H1 (cell line): ENCODE measurements at regions not wholly inside any gene's neighbourhood (a gene's known extent, or its start where the extent isn't known, plus 50 kb on each side); places are given as distances from the start of the nearest gene placed in this dataset.

Experiments
- CBX5 ChIP-seq: fragments of 300-800, 300-1000 bp; sonication (generic); IDR thresholded peaks from 2 replicates; pipeline ENCODE4 v1.7.1; 2016; ENCODE audit warnings: antibody characterized with exemption, low read length, low read depth
- EGR1 ChIP-seq: IDR thresholded peaks from 2 replicates; pipeline ENCODE4 v1.6.1; 2011; ENCODE audit warnings: low read depth, low read length, borderline replicate concordance
- EZH2 ChIP-seq: fragments of 200-600 bp; sonication (generic); IDR thresholded peaks from 2 replicates; pipeline ENCODE4 v1.7.1; 2012; ENCODE audit warnings: low read depth, mild to moderate bottlenecking, moderate library complexity, low read length, inconsistent platforms; ENCODE audit not compliant: severe bottlenecking
- JUND ChIP-seq: IDR thresholded peaks from 2 replicates; pipeline ENCODE4 v1.6.1; 2011; ENCODE audit warnings: mild to moderate bottlenecking, improper control_type of control experiment, low read length
- NRF1 ChIP-seq: IDR thresholded peaks from 2 replicates; pipeline ENCODE4 v1.6.1; 2011; ENCODE audit warnings: mild to moderate bottlenecking, low read depth, low read length, improper control_type of control experiment
- POLR2A ChIP-seq, 2 experiments: IDR thresholded peaks; 1 replicate in 1 of 2; 2 replicates in 1 of 2; pipeline ENCODE4 v1.6.1; 2011; ENCODE audit warnings: low read depth in 2 of 2, low read length in 2 of 2, mild to moderate bottlenecking in 2 of 2; ENCODE audit errors: control extremely low read depth in 1 of 2
- POLR2AphosphoS5 ChIP-seq: IDR thresholded peaks from 2 replicates; pipeline ENCODE4 v1.6.1; 2011; ENCODE audit warnings: low read depth, low read length
- RAD21 ChIP-seq, 2 experiments: IDR thresholded peaks in 1 of 2; conservative IDR thresholded peaks in 1 of 2; 2 replicates each; pipeline ENCODE4 v1.6.1; 2011; ENCODE audit warnings: low read depth in 2 of 2, low read length in 2 of 2, improper control_type of control experiment in 1 of 2, inconsistent platforms in 1 of 2, mild to moderate bottlenecking in 1 of 2, moderate library complexity in 1 of 2
- YY1 ChIP-seq: IDR thresholded peaks from 2 replicates; pipeline ENCODE4 v1.6.1; 2011; ENCODE audit warnings: low read depth, mild to moderate bottlenecking, low read length
- ZNF274 ChIP-seq: IDR thresholded peaks from 2 replicates; pipeline ENCODE4 v1.7.0; 2012; ENCODE audit warnings: low read length, borderline replicate concordance; ENCODE audit errors: extremely low read depth
- TF ChIP-seq, protein P1 (sequence below): IDR thresholded peaks from 2 replicates; pipeline ENCODE4 v1.6.1; 2011; ENCODE audit warnings: low read length, improper control_type of control experiment
- TF ChIP-seq, protein P2 (sequence below), 3 experiments: IDR thresholded peaks; 1 replicate in 2 of 3; 2 replicates in 1 of 3; pipeline versions ENCODE4 v1.5.1 to v1.6.1; 2011; ENCODE audit warnings: low read length in 3 of 3, mild to moderate bottlenecking in 3 of 3, inconsistent platforms in 2 of 3, low read depth in 1 of 3, moderate library complexity in 1 of 3; ENCODE audit not compliant: insufficient read depth in 1 of 3; ENCODE audit errors: control extremely low read depth in 1 of 3
- TF ChIP-seq, protein P3 (sequence below): IDR thresholded peaks from 2 replicates; pipeline ENCODE4 v1.6.1; 2012; ENCODE audit warnings: low read length, inconsistent platforms

DNA sequence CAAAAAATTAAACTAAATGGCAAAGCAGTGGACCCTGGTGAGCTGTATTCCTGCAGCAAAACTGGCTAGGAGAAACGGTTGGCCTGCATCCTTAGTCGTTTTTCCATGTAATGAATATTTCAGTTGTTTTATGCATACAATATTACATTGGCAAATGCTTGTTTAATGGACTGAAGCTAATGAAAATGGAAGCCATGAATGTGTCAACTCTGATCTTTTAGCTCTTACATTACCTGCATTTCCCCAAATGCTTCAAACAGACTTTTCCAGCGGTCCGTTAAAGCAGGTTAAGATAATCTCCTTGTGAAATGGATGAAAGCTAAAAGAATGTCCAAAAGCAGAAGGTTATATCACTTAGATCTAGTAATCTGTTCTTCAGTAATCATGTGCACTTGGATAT is 686.3 kb upstream of the SETBP1 start:
- TF ChIP-seq RAD21 (IDR thresholded peaks at IDR 0.05 in 1 of 2, conservative IDR thresholded peaks at IDR 0.05 in 1 of 2; ENCODE audit: low read depth in 2 of 2, low read length in 2 of 2): no peak
- TF ChIP-seq ZNF274: no peak
- TF ChIP-seq, protein P1, sequence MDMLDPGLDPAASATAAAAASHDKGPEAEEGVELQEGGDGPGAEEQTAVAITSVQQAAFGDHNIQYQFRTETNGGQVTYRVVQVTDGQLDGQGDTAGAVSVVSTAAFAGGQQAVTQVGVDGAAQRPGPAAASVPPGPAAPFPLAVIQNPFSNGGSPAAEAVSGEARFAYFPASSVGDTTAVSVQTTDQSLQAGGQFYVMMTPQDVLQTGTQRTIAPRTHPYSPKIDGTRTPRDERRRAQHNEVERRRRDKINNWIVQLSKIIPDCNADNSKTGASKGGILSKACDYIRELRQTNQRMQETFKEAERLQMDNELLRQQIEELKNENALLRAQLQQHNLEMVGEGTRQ: no peak
- TF ChIP-seq, protein P2, sequence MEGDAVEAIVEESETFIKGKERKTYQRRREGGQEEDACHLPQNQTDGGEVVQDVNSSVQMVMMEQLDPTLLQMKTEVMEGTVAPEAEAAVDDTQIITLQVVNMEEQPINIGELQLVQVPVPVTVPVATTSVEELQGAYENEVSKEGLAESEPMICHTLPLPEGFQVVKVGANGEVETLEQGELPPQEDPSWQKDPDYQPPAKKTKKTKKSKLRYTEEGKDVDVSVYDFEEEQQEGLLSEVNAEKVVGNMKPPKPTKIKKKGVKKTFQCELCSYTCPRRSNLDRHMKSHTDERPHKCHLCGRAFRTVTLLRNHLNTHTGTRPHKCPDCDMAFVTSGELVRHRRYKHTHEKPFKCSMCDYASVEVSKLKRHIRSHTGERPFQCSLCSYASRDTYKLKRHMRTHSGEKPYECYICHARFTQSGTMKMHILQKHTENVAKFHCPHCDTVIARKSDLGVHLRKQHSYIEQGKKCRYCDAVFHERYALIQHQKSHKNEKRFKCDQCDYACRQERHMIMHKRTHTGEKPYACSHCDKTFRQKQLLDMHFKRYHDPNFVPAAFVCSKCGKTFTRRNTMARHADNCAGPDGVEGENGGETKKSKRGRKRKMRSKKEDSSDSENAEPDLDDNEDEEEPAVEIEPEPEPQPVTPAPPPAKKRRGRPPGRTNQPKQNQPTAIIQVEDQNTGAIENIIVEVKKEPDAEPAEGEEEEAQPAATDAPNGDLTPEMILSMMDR (IDR thresholded peaks at IDR 0.05; ENCODE audit: control extremely low read depth in 1 of 3, insufficient read depth in 1 of 3, low read depth in 1 of 3, low read length in 3 of 3): no peak
- no peak for TF ChIP-seq JUND
- no peak for TF ChIP-seq POLR2AphosphoS5
- TF ChIP-seq YY1: no peak
- no peak for TF ChIP-seq POLR2A (IDR thresholded peaks at IDR 0.05; ENCODE audit: control extremely low read depth in 1 of 2, low read depth in 2 of 2, low read length in 2 of 2)
- TF ChIP-seq EZH2: no peak
- TF ChIP-seq NRF1: no peak
- TF ChIP-seq EGR1: no peak
- no peak for TF ChIP-seq CBX5
- TF ChIP-seq, protein P3, sequence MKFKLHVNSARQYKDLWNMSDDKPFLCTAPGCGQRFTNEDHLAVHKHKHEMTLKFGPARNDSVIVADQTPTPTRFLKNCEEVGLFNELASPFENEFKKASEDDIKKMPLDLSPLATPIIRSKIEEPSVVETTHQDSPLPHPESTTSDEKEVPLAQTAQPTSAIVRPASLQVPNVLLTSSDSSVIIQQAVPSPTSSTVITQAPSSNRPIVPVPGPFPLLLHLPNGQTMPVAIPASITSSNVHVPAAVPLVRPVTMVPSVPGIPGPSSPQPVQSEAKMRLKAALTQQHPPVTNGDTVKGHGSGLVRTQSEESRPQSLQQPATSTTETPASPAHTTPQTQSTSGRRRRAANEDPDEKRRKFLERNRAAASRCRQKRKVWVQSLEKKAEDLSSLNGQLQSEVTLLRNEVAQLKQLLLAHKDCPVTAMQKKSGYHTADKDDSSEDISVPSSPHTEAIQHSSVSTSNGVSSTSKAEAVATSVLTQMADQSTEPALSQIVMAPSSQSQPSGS: no peak
